ENCODE measurements at regions not wholly inside any gene's neighbourhood (a gene's known extent, or its start where the extent isn't known, plus 50 kb on each side); places are given as distances from the start of the nearest gene placed in this dataset.

DNA sequence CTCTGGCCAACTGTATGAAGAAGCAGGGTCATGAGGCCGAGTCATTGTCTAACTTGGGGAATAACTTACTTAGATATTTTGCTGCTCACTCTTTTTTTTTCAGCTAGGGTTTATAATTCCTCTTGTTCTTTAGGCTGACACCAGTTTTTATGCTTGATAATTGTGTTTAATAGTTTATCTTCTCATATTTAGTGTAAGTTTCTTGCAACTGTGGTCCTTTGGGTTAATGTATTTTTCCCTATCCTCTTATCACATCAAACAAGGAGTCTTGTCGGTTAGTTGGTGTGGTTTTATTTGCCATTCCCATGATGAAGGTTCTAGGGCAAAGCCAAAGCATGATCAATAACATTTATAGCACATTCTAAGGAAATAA is 204.6 kb downstream of the NUFIP1 start:
- no peak overlapping the region for H4K91ac ChIP-seq (ENCODE audit: low read depth, low read length, poor library complexity)
- no peaks in the 10 kb centered on the region for H3K4me1 ChIP-seq (ENCODE audit: control insufficient read depth in 2 of 2, insufficient read depth in 1 of 2, low read depth in 1 of 2, low read length in 2 of 2)
- H3K23ac ChIP-seq (ENCODE audit: low read depth, low read length, poor library complexity): no peak overlapping the region
- no peaks in the 10 kb centered on the region for H3K36me3 ChIP-seq (replicated peaks in 1 of 2; ENCODE audit: control insufficient read depth in 2 of 2, insufficient read depth in 2 of 2, low read length in 2 of 2)
- H3K4me3 ChIP-seq (ENCODE audit: low read length in 2 of 2): no peak overlapping the region
- H2AFZ ChIP-seq (ENCODE audit: low read length): no peak overlapping the region
- H2BK5ac ChIP-seq (ENCODE audit: low read length): no peak overlapping the region
- no peak overlapping the region for H3K4ac ChIP-seq (ENCODE audit: low read length)
- no peak overlapping the region for H2AK5ac ChIP-seq (ENCODE audit: low read depth, low read length)
- no peak for DNase-seq (ENCODE audit: low spot score)
- no peak overlapping the region for H3K14ac ChIP-seq (ENCODE audit: low read length)
- H4K8ac ChIP-seq (ENCODE audit: low read depth, low read length): no peak overlapping the region
- no peaks in the 10 kb centered on the region for H3K79me1 ChIP-seq (ENCODE audit: low read depth, low read length)
- no peak overlapping the region for H3K27ac ChIP-seq (replicated peaks; ENCODE audit: low read length)
- no peak overlapping the region for H2BK12ac ChIP-seq (ENCODE audit: low read length)
- H3K4me2 ChIP-seq (ENCODE audit: insufficient read depth, low read length, poor library complexity, severe bottlenecking): no peak overlapping the region
- no CpG with 5 or more reads among the region's 2 CpGs for WGBS, 2 donors (ENCODE audit: extremely low coverage in 2 of 2, insufficient read length in 2 of 2, insufficient replicate concordance in 1 of 2)
- H2BK15ac ChIP-seq (ENCODE audit: low read length): no peak overlapping the region
- no peak overlapping the region for H2BK120ac ChIP-seq (ENCODE audit: low read depth, low read length)
- no peaks in the 10 kb centered on the region for H3K27me3 ChIP-seq (ENCODE audit: control insufficient read depth in 3 of 3, insufficient read depth in 3 of 3, low read depth in 1 of 3, low read length in 3 of 3)
- H3K9me3 ChIP-seq (replicated peaks in 1 of 2; ENCODE audit: control insufficient read depth in 2 of 2, insufficient read depth in 1 of 2, low read depth in 1 of 2, low read length in 2 of 2): no peaks in the 10 kb centered on the region
- H3K18ac ChIP-seq (ENCODE audit: low read length): no peak overlapping the region
- no peak overlapping the region for H3K9ac ChIP-seq (ENCODE audit: low read depth, low read length, poor library complexity)

- Histone ChIP-seq H3K14ac (ENCODE audit: low read length) (no peak overlapping the region), H4K91ac (ENCODE audit: low read depth, low read length, poor library complexity) (no peak overlapping the region), H3K4me1 (ENCODE audit: control insufficient read depth in 2 of 2, insufficient read depth in 1 of 2, low read depth in 1 of 2, low read length in 2 of 2) (no peaks in the 10 kb centered on the region), H2AFZ (ENCODE audit: low read length) (no peak overlapping the region), H2BK5ac (ENCODE audit: low read length) (no peak overlapping the region), H3K23ac (ENCODE audit: low read depth, low read length, poor library complexity) (no peak overlapping the region), H2BK120ac (ENCODE audit: low read depth, low read length) (no peak overlapping the region), H3K79me1 (ENCODE audit: low read depth, low read length) (no peaks in the 10 kb centered on the region), H3K27ac (replicated peaks; ENCODE audit: low read length) (no peak overlapping the region), H3K9ac (ENCODE audit: low read depth, low read length, poor library complexity) (no peak overlapping the region), H3K4me3 (ENCODE audit: low read length in 2 of 2) (no peak overlapping the region), H3K27me3 (ENCODE audit: control insufficient read depth in 3 of 3, insufficient read depth in 3 of 3, low read depth in 1 of 3, low read length in 3 of 3) (no peaks in the 10 kb centered on the region), H3K9me3 (replicated peaks in 1 of 2; ENCODE audit: control insufficient read depth in 2 of 2, insufficient read depth in 1 of 2, low read depth in 1 of 2, low read length in 2 of 2) (no peaks in the 10 kb centered on the region), H3K4me2 (ENCODE audit: insufficient read depth, low read length, poor library complexity, severe bottlenecking) (no peak overlapping the region), H3K4ac (ENCODE audit: low read length) (no peak overlapping the region), H4K8ac (ENCODE audit: low read depth, low read length) (no peak overlapping the region), H3K18ac (ENCODE audit: low read length) (no peak overlapping the region), H2AK5ac (ENCODE audit: low read depth, low read length) (no peak overlapping the region), H2BK12ac (ENCODE audit: low read length) (no peak overlapping the region), H3K36me3 (replicated peaks in 1 of 2; ENCODE audit: control insufficient read depth in 2 of 2, insufficient read depth in 2 of 2, low read length in 2 of 2) (no peaks in the 10 kb centered on the region), H2BK15ac (ENCODE audit: low read length) (no peak overlapping the region)
- no peak for DNase-seq (ENCODE audit: low spot score)
- WGBS, 2 donors (ENCODE audit: extremely low coverage in 2 of 2, insufficient read length in 2 of 2, insufficient replicate concordance in 1 of 2): no CpG with 5 or more reads among the region's 4 CpGs
Observed at GRCh38 chr13:44783994-44784707, 205.1 kb downstream of the NUFIP1 start.

DNA sequence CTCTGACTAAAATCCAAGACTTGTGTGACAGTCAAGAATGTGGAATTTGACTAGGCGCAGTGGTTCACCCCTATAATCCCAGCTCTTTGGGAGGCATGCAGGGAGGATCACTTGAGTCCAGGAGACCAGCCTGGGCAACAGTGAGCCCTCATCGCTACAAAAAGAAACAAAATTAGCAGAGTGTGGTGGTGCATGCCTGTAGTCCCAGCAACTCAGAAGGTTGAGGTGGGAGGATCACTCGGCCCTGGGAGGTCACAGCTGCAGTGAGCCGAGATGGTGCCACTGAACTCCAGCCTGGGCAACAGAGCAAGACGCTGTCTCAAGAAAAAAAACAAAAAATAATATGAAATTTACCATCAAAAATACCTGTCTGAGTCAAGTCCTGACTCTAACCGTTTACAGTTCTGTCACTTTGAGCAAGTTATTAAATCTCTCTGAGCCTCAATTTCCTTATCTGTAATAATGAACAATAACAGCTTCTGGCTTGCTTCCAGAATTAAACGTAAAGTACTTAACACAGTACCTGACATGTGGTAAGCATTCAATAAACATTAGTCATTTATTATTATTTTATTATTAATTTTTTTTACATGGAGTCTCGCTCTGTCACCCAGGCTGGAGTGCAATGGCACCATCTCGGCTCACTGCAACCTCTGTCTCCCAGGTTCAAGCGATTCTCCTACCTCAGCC is 204.6 kb upstream of the TSC22D1 start:
- Histone ChIP-seq H3K4me2 (ENCODE audit: insufficient read depth, low read length, poor library complexity, severe bottlenecking) (no peak overlapping the region), H3K4ac (ENCODE audit: low read length) (no peak overlapping the region), H3K4me3 (ENCODE audit: low read length in 2 of 2) (no peak overlapping the region), H3K18ac (ENCODE audit: low read length) (no peak overlapping the region), H3K23ac (ENCODE audit: low read depth, low read length, poor library complexity) (no peak overlapping the region), H2BK120ac (ENCODE audit: low read depth, low read length) (no peak overlapping the region), H3K4me1 (ENCODE audit: control insufficient read depth in 2 of 2, insufficient read depth in 1 of 2, low read depth in 1 of 2, low read length in 2 of 2) (no peaks in the 10 kb centered on the region), H3K9me3 (replicated peaks in 1 of 2; ENCODE audit: control insufficient read depth in 2 of 2, insufficient read depth in 1 of 2, low read depth in 1 of 2, low read length in 2 of 2) (no peaks in the 10 kb centered on the region), H3K27ac (replicated peaks; ENCODE audit: low read length) (no peak overlapping the region), H2AFZ (ENCODE audit: low read length) (no peak overlapping the region), H2BK5ac (ENCODE audit: low read length) (no peak overlapping the region), H3K27me3 (ENCODE audit: control insufficient read depth in 3 of 3, insufficient read depth in 3 of 3, low read depth in 1 of 3, low read length in 3 of 3) (no peaks in the 10 kb centered on the region), H3K9ac (ENCODE audit: low read depth, low read length, poor library complexity) (no peak overlapping the region), H3K36me3 (replicated peaks in 1 of 2; ENCODE audit: control insufficient read depth in 2 of 2, insufficient read depth in 2 of 2, low read length in 2 of 2) (no peaks in the 10 kb centered on the region), H2BK12ac (ENCODE audit: low read length) (no peak overlapping the region), H3K79me1 (ENCODE audit: low read depth, low read length) (no peaks in the 10 kb centered on the region), H2BK15ac (ENCODE audit: low read length) (no peak overlapping the region), H3K14ac (ENCODE audit: low read length) (no peak overlapping the region), H4K8ac (ENCODE audit: low read depth, low read length) (no peak overlapping the region), H4K91ac (ENCODE audit: low read depth, low read length, poor library complexity) (no peak overlapping the region), H2AK5ac (ENCODE audit: low read depth, low read length) (no peak overlapping the region)
- WGBS, 2 donors (ENCODE audit: extremely low coverage in 2 of 2, insufficient read length in 2 of 2, insufficient replicate concordance in 1 of 2): no CpG with 5 or more reads among the region's 10 CpGs
- DNase-seq (ENCODE audit: low spot score): no peak

DNA sequence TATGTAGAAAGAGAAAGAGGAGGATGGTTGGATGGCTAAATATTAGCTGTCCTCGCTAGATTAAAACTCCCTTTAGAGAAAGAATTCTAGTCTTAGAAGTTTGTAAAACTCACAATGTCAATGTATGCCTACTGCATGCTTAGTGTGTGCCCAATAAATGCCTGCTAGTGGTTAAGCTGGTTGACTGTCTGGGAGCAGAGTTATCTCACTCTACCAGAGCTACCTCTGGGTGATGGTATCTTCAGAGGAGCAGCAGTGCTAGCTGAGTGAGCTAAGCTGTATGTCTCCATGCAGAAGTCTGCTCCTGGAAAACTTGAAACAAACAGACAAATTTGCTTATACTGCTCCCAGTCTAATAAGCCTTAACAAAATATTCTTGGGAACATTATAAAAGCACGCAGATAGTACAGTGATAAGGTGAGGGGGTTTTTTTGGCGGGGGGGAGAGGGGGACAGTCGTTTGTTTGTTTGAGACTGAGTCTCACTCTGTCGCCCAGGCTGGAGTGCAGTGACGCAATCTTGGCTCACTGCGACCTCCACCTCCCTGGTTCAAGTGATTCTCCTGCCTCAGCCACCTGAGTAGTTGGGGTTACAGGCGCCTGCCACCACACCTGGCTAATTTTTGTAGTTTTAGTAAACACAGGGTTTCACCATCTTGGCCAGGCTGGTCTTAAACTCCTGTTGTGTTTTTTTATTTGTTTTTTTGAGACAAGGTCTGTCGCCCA is 202.8 kb upstream of the TSC22D1 start:
- H3K27me3 ChIP-seq (ENCODE audit: control insufficient read depth in 3 of 3, insufficient read depth in 3 of 3, low read depth in 1 of 3, low read length in 3 of 3): no peaks in the 10 kb centered on the region
- H4K91ac ChIP-seq (ENCODE audit: low read depth, low read length, poor library complexity): no peak overlapping the region
- H3K36me3 ChIP-seq (replicated peaks in 1 of 2; ENCODE audit: control insufficient read depth in 2 of 2, insufficient read depth in 2 of 2, low read length in 2 of 2): no peaks in the 10 kb centered on the region
- no peak overlapping the region for H3K9ac ChIP-seq (ENCODE audit: low read depth, low read length, poor library complexity)
- no peak overlapping the region for H3K4me3 ChIP-seq (ENCODE audit: low read length in 2 of 2)
- H3K18ac ChIP-seq (ENCODE audit: low read length): no peak overlapping the region
- H4K8ac ChIP-seq (ENCODE audit: low read depth, low read length): no peak overlapping the region
- H2AK5ac ChIP-seq (ENCODE audit: low read depth, low read length): no peak overlapping the region
- H2BK12ac ChIP-seq (ENCODE audit: low read length): no peak overlapping the region
- H2BK15ac ChIP-seq (ENCODE audit: low read length): no peak overlapping the region
- H3K4me1 ChIP-seq (ENCODE audit: control insufficient read depth in 2 of 2, insufficient read depth in 1 of 2, low read depth in 1 of 2, low read length in 2 of 2): no peaks in the 10 kb centered on the region
- DNase-seq (ENCODE audit: low spot score): no peak
- no peak overlapping the region for H3K4ac ChIP-seq (ENCODE audit: low read length)
- WGBS, 2 donors (ENCODE audit: extremely low coverage in 2 of 2, insufficient read length in 2 of 2, insufficient replicate concordance in 1 of 2): no CpG with 5 or more reads among the region's 9 CpGs
- H2AFZ ChIP-seq (ENCODE audit: low read length): no peak overlapping the region
- H3K23ac ChIP-seq (ENCODE audit: low read depth, low read length, poor library complexity): no peak overlapping the region
- H3K27ac ChIP-seq (replicated peaks; ENCODE audit: low read length): no peak overlapping the region
- H3K79me1 ChIP-seq (ENCODE audit: low read depth, low read length): no peaks in the 10 kb centered on the region
- no peak overlapping the region for H3K14ac ChIP-seq (ENCODE audit: low read length)
- no peak overlapping the region for H2BK5ac ChIP-seq (ENCODE audit: low read length)
- no peak overlapping the region for H3K4me2 ChIP-seq (ENCODE audit: insufficient read depth, low read length, poor library complexity, severe bottlenecking)
- no peaks in the 10 kb centered on the region for H3K9me3 ChIP-seq (replicated peaks in 1 of 2; ENCODE audit: control insufficient read depth in 2 of 2, insufficient read depth in 1 of 2, low read depth in 1 of 2, low read length in 2 of 2)
- no peak overlapping the region for H2BK120ac ChIP-seq (ENCODE audit: low read depth, low read length)
